SK-N-SH treated with all-trans-retinoic acid at 6 μM for 48 hours (cell line): ENCODE measurements at regions not wholly inside any gene's neighbourhood (a gene's known extent, or its start where the extent isn't known, plus 50 kb on each side); places are given as distances from the start of the nearest gene placed in this dataset.

Source experiments
- ATAC-seq: fragments of 200-7000 bp; cut with Tn5 transposase; 3 replicates; pipeline ENCODE4 v1.9.1; 2020; ENCODE audit warnings: mild to moderate bottlenecking, moderate library complexity
- BACH2 ChIP-seq: fragments of 250-450 bp; sonication (Bioruptor Pico); IDR thresholded peaks from 2 replicates; pipeline ENCODE4 v1.9.0; 2021; ENCODE audit warnings: mild to moderate bottlenecking, borderline replicate concordance
- CSDC2 ChIP-seq: fragments of 250-450 bp; sonication (Bioruptor Pico); IDR thresholded peaks from 2 replicates; pipeline ENCODE4 v1.5.0; 2020; ENCODE audit warnings: mild to moderate bottlenecking, moderate library complexity
- GLIS3 ChIP-seq: fragments of 250-450 bp; sonication (Bioruptor Pico); IDR thresholded peaks from 2 replicates; pipeline ENCODE4 v1.5.0; 2020; ENCODE audit warnings: mild to moderate bottlenecking, moderate library complexity
- ISL1 ChIP-seq: fragments of 250-450 bp; sonication (Bioruptor Pico); IDR thresholded peaks from 2 replicates; pipeline ENCODE4 v2.1.2; 2022; ENCODE audit warnings: mild to moderate bottlenecking, moderate library complexity
- OSR1 ChIP-seq: fragments of 250-450 bp; sonication (Bioruptor Pico); IDR thresholded peaks from 2 replicates; pipeline ENCODE4 v1.8.0; 2022; ENCODE audit warnings: moderate library complexity, mild to moderate bottlenecking, inconsistent platforms
- PATZ1 ChIP-seq: fragments of 250-450 bp; sonication (Bioruptor Pico); IDR thresholded peaks from 2 replicates; pipeline ENCODE4 v1.8.0; 2020; ENCODE audit warnings: mild to moderate bottlenecking, moderate library complexity, borderline replicate concordance
- POU6F1 ChIP-seq: fragments of 250-450 bp; sonication (Bioruptor Pico); IDR thresholded peaks from 2 replicates; pipeline ENCODE4 v1.8.0; 2021; ENCODE audit warnings: low read depth, mild to moderate bottlenecking, moderate library complexity, borderline replicate concordance
- PPARA ChIP-seq: fragments of 250-450 bp; sonication (Bioruptor Pico); IDR thresholded peaks from 2 replicates; pipeline ENCODE4 v1.5.0; 2020; ENCODE audit warnings: mild to moderate bottlenecking, borderline replicate concordance
- RARB ChIP-seq: fragments of 250-450 bp; sonication (Bioruptor Pico); IDR thresholded peaks from 2 replicates; pipeline ENCODE4 v1.8.0; 2021; ENCODE audit warnings: mild to moderate bottlenecking, moderate library complexity
- SNAI2 ChIP-seq: fragments of 250-450 bp; sonication (Bioruptor Pico); IDR thresholded peaks from 2 replicates; pipeline ENCODE4 v1.5.0; 2020; ENCODE audit warnings: mild to moderate bottlenecking, moderate library complexity
- TCF4 ChIP-seq: fragments of 250-450 bp; sonication (Bioruptor Pico); IDR thresholded peaks from 2 replicates; pipeline ENCODE4 v1.8.0; 2021; ENCODE audit warnings: mild to moderate bottlenecking, moderate library complexity, borderline replicate concordance
- TOX ChIP-seq: fragments of 250-450 bp; sonication (Bioruptor Pico); IDR thresholded peaks from 2 replicates; pipeline ENCODE4 v1.8.0; 2021; ENCODE audit warnings: mild to moderate bottlenecking, moderate library complexity, borderline replicate concordance
- ZC3H10 ChIP-seq: fragments of 250-450 bp; sonication (Bioruptor Pico); IDR thresholded peaks from 2 replicates; pipeline ENCODE4 v1.5.1; 2021; ENCODE audit warnings: mild to moderate bottlenecking, moderate library complexity
- ZFP3 ChIP-seq: fragments of 250-450 bp; sonication (Bioruptor Pico); IDR thresholded peaks from 2 replicates; pipeline ENCODE4 v1.5.0; 2020; ENCODE audit warnings: mild to moderate bottlenecking, moderate library complexity
- ZNF70 ChIP-seq: fragments of 450-650 bp; formaldehyde crosslinking; IDR thresholded peaks from 2 replicates; pipeline ENCODE4 v1.5.0; 2020; ENCODE audit warnings: mild to moderate bottlenecking, moderate library complexity
- ZNF8 ChIP-seq: fragments of 450-650 bp; formaldehyde crosslinking; IDR thresholded peaks from 2 replicates; pipeline ENCODE4 v1.5.0; 2020; ENCODE audit warnings: mild to moderate bottlenecking, moderate library complexity
- TF ChIP-seq, protein P1 (sequence below): fragments of 250-450 bp; sonication (Bioruptor Pico); IDR thresholded peaks from 2 replicates; pipeline ENCODE4 v1.5.1; 2020; ENCODE audit warnings: low read depth, mild to moderate bottlenecking, moderate library complexity
- TF ChIP-seq, protein P2 (sequence below): fragments of 250-450 bp; sonication (Bioruptor Pico); IDR thresholded peaks from 2 replicates; pipeline ENCODE4 v1.5.1; 2021; ENCODE audit warnings: mild to moderate bottlenecking, moderate library complexity

DNA sequence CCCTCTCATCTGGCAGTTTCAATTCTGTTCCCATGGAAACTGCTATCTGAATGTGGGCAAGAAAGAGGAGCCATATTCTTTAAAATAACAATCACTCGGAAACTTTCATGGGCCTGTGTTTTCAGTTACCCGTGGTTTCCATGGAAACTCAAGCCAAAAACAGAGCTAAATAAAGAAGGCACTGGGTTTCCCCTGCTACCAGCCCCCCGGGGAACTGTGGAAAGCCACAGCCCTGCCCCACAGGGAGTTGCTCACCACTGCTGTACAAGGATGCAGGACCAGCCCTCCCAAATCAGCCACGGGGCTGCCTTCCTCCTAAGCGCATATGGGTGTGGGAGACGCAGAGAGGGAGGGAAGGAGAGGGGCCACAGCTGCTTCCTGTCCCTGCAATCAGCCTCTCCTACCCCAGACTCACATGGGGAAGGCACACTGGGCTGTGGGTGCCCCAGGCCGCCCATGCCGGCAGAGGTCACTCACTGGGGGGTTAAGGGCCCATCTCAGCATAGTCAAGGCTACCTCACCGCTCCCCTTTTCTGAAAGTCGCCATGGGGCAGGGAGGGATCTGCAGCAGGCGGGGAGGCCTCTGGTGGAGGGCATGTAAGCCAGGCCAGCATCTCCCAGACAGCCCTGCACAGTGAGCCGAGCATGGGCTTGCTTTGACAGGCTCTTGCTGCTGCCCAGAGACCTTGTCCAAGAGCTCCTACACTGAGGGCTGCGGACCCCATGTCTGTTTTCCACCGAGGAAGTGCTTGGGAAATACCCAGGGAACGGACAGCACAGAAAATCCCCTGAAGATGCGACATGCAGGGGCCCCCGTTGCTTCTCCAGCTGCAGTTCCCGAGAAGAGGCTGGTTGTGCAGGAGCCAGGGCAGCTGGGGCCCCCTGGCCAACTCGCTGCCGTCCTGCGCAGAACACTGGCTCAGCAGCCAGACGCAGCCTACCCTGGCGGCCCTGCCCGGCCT, 157.3 kb upstream of the PPP2R2D start (continued):
- TF ChIP-seq PATZ1 (CRISPR knock-in tag) = no peak
- TF ChIP-seq OSR1 (CRISPR knock-in tag) = no peak
- TF ChIP-seq, protein P1, sequence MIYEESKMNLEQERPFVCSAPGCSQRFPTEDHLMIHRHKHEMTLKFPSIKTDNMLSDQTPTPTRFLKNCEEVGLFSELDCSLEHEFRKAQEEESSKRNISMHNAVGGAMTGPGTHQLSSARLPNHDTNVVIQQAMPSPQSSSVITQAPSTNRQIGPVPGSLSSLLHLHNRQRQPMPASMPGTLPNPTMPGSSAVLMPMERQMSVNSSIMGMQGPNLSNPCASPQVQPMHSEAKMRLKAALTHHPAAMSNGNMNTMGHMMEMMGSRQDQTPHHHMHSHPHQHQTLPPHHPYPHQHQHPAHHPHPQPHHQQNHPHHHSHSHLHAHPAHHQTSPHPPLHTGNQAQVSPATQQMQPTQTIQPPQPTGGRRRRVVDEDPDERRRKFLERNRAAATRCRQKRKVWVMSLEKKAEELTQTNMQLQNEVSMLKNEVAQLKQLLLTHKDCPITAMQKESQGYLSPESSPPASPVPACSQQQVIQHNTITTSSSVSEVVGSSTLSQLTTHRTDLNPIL (CRISPR knock-in tag) = no peak
- no peak for TF ChIP-seq ZC3H10
- TF ChIP-seq ZNF70 (CRISPR knock-in tag) = no peak
- TF ChIP-seq, all 23 proteins: peak for 0

- no peak for TF ChIP-seq PPARA (CRISPR knock-in tag)
- TF ChIP-seq PATZ1 (CRISPR knock-in tag) = no peak
- TF ChIP-seq CSDC2 (CRISPR knock-in tag) = no peak
- no peak for TF ChIP-seq GLIS3 (CRISPR knock-in tag)
- TF ChIP-seq, protein P2, sequence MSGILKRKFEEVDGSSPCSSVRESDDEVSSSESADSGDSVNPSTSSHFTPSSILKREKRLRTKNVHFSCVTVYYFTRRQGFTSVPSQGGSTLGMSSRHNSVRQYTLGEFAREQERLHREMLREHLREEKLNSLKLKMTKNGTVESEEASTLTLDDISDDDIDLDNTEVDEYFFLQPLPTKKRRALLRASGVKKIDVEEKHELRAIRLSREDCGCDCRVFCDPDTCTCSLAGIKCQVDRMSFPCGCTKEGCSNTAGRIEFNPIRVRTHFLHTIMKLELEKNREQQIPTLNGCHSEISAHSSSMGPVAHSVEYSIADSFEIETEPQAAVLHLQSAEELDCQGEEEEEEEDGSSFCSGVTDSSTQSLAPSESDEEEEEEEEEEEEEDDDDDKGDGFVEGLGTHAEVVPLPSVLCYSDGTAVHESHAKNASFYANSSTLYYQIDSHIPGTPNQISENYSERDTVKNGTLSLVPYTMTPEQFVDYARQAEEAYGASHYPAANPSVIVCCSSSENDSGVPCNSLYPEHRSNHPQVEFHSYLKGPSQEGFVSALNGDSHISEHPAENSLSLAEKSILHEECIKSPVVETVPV (CRISPR knock-in tag) = no peak
- TF ChIP-seq RARB (CRISPR knock-in tag) = no peak
- no peak for TF ChIP-seq BACH2
- no peak for TF ChIP-seq TOX
- no peak for TF ChIP-seq TCF4 (CRISPR knock-in tag)
- TF ChIP-seq ZNF8 (CRISPR knock-in tag) = no peak
- TF ChIP-seq SNAI2 (CRISPR knock-in tag) = no peak
- no peak for TF ChIP-seq ZC3H10
- TF ChIP-seq ZFP3 (CRISPR knock-in tag) = no peak
- TF ChIP-seq, protein P1 (CRISPR knock-in tag) = no peak
- TF ChIP-seq ZNF70 (CRISPR knock-in tag) = no peak
- TF ChIP-seq POU6F1 (CRISPR knock-in tag) = no peak
- ATAC-seq = no peak
These were observed 156.5 kb upstream of the PPP2R2D start for GRCh38 chr10:131744346-131744745.

- no peak for TF ChIP-seq PATZ1 (CRISPR knock-in tag)
- TF ChIP-seq, protein P1 (CRISPR knock-in tag) = no peak
- TF ChIP-seq ISL1 (CRISPR knock-in tag) = no peak
- TF ChIP-seq, all 23 proteins: peak for 0
- no peak for ATAC-seq
These were observed 155.2 kb upstream of the PPP2R2D start for GRCh38 chr10:131745591-131745990.
